HPDE6-E6E7 (cell line): ENCODE measurements at regions not wholly inside any gene's neighbourhood (a gene's known extent, or its start where the extent isn't known, plus 50 kb on each side); places are given as distances from the start of the nearest gene placed in this dataset.
"Not testable (repeated sequence)": the region's sequence is repeated elsewhere in the genome, so short reads cannot be mapped to it uniquely, and the experiment has no call there.

ENCODE experiments used
- DNase-seq: peaks from one replicate; pipeline ENCODE4 v3.0.0; 2011; ENCODE audit warnings: missing footprints; ENCODE audit errors: extremely low spot score

DNA sequence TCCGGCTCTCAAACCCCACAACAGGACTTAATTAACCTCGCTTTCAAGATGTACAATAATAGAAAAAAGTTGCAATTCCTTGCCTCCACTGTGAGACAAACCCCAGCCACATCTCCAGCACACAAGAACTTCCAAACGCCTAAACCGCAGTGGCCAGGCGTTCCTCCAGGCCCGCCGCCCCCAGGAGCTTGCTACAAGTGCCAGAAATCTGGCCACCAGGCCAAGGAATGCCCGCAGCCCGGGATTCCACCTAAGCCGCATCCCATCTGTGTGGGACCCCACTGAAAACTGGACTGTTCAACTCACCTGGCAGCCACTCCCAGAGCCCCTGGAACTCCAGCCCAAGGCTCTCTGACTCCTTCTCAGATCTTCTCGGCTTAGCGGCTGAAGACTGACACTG lies 262.5 kb downstream of the SMARCA2 start:
- not testable (repeated sequence) for DNase-seq

DNA sequence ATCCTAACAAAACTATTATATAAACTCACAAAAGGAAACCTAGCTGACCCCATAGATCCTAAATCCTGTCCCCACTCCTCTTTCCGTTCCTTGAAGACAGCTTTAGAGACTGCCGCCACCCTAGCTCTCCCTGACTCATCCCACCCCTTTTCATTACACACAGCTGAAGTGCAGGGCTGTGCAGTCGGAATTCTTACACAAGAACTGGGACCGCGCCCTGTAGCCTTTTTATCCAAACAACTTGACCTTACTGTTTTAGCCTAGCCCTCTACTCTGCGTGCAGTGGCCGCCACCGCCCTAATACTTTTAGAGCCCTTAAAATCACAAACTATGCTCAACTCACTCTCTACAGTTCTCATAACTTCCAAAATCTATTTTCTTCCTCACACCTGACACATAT lies 264.0 kb downstream of the SMARCA2 start:
- DNase-seq, result not testable (repeated sequence)

DNA sequence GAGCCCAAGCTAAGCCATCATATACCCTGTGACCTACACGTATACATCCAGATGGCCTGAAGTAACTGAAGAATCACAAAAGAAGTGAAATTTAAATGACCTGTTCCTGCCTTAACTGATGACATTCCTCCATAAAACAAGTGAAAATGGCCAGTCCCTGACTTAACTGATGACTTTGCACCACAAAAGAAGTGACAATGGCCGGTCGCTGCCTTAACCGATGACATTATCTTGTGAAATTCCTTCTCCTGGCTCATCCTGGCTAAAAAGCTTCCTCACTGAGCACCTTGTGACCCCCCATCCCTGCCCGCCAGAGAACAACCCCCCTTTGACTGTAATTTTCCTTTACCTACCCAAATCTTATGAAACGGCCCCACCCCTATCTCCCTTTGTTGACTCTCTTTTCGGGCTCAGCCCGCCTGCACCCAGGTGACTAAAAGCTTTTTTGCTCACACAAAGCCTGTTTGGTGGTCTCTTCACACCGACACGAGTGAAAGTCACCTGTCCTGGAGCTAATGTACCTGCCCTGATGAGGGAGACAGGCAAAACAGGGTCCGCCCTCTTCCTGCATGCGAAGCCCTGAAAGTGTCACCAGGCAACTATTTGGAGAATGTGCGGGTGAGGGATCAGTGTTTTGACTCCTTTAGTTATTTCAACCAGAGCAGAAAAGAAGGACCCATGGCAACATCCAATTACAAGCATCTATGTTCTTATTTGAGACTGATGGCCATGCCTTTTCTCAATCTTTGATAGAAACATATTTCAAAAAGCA lies 266.1 kb downstream of the SMARCA2 start:
- DNase-seq, result no peak

DNA sequence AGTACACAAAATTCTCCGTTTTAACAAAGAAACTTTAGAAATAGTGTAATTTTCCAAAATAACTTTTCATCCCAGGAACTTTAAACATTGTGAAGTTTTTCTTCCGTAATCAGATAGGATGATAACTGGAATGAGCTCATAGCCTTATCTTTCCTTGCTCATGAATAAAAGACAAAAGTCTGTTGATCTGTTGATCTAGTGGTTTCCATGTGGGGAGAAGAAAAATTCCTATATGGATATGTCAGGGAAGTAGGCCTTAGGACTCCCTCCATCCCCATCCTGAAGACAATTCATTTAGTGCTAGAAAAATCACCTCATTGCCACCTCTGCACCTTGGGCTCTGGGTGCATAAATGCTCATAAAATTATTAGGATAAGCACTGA lies 266.6 kb downstream of the SMARCA2 start:
- no peak for DNase-seq

DNA sequence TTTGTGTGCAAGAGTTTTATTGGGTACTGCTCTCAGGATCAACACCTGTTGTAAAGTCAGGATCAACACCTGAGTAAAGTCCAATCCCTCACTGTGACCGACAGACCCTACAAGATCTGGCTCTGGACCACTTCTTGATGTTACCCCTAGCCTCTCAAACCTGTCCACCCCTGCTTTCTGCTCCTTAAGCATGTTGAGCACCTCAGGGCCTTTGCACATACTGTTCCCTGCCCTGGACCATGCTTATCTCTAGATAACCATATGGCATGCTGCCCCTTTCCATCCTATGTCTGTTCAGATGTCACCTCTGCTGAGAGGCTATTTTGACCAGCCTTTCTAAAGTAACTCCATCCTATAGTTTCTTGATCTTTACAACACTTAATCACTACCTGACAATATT lies 269.6 kb downstream of the SMARCA2 start:
- DNase-seq, result no peak

DNA sequence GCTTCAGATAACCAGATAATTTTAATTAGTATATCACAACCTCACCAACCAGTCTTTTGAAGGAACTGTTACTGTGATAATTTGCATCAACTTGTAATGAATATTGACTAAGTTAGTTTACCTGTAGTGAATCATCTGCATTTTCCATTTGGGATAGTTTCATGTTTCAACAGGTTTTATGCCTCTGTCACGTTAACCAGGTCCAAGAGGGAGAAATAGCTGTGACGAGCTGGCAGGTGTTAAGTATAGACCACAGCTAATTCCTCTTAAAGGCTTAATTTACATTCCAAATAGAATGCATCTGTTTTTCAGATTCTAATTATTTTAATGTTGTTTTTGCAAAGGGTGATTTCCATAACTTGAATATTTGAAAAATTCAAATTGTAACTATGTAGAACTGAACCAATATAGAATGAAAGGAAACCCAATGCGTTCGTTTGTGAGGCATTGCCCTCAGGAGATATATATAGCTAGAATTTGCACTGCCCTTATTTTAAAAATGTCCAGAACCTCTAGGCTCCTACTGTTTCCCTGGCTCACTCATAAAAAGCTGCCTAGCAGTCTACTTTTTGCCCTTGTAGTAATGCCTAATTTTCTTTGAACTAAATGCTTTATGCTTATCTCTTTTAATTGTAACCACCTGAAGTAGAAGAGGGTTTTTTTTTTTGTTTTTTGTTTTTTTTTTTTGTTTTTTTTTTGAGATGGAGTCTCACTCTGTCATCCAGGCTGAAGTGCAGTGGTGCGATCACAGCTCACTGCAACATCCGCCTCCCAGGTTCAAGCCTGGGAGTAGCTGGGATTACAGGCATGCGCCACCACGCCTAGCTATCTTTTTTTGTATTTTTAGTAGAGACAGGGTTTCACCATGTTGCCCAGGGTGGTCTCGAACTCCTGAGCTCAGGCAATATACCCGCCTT lies 270.5 kb downstream of the SMARCA2 start:
- peak; percentile 65 for DNase-seq

- no peak for DNase-seq
Observed at GRCh38 chr9:2286333-2286705, 271.2 kb downstream of the SMARCA2 start.

DNA sequence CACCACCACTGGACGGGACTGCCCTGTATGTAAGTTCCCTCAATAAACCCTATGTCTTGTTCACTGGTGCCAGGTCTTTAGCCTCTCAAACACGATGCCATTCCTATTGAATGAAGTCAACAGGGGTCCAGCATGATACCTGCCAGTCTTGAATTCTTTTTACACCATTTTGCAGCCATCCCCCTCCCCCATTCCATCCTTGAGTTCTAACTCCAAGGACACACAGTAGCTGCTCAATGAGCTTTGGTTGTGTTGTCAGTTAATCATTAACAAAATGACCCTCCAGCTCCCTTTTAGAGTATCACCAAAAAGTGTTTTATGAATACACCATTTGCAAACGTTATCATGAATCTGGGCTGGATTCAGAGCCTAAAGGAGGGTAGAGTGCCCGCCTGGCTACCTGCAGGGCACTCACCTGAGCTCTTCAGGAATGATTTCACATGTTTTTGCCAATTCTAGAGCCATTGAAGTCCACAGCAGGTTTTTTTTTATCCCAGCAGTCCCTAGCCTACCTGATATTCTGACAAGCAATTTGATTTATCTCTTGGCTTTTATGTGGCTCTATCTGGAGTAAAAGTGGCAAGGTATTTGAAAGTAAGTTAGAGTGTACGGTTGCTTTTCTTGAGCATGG lies 271.8 kb downstream of the SMARCA2 start:
- DNase-seq, result no peak

- DNase-seq, result no peak
Observed at GRCh38 chr9:2288309-2288708, 273.2 kb downstream of the SMARCA2 start.

GRCh38 chr9:2289263-2289662 lies 274.1 kb downstream of the SMARCA2 start:
- no peak for DNase-seq

GRCh38 chr9:2290382-2290781 lies 275.2 kb downstream of the SMARCA2 start:
- DNase-seq, result no peak

DNA sequence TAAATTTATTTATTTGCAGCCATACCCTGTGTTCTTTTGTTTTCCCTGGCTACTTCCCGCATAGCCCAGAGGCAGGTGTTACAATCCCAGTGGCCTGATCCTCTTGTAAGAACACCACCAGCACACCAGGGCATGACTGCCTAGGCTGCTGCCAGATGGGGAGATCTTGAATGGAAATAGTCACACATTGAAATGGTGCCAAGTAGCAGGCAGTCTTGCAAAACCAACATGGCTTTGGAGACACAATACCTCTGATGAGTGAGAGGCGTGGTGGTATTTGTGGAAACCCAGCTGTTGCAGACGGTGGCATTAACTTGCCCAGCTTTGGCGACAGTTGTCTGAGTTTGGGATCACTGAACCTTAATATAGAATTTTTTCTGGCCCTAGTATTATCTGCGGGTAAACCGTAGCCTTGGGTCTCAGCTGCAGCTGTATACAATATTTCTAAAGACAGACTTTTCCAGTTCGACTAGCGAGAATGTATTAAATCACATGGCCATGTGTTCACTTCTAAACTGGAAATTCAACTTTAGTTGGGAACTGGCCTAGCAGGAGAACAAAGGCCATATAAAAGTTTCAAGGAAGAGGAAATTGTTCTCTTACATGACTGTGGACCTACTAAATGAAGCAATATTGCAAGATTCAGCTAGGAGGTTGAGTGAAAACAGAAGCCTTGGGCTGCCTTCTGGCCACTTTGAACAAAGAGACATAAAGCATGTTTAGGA lies 277.0 kb downstream of the SMARCA2 start:
- DNase-seq, result peak; percentile 52

DNA sequence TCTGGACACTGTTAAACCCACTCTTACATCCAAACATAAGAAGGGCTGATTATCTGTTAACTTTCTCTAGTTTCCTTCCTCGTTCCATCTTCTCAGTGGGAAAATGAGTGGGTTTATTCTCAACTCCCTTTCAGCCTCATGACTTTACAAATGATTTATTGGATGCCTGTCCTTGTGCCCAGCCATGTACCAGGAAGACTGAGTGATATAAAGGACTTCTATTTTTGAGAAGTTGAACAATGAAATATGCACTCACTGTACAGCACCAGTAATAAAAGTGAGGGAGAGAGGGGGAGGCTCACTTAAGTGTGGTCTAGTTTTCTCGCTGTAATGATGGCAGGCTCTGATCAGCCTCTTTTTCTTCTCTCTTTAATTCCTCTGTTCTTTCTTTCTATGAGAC lies 277.6 kb downstream of the SMARCA2 start:
- DNase-seq, result no peak

DNA sequence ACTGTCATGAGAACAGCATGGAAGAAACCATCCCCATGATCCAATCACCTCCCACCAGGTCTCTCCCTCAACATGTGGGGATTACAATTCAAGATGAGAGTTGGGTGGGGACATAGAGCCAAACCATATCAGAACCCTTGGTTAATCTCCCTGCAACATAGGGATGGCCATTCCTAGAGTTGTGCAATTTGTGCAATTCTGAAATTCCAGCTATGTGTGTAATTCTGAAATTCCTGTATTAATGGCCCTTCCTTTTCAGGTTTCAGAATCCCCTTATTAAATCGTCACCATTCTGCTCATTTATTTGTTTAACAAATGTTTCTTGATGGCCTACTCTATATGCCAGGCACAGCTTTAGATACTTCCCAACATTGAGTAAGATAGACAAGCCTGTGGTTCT lies 282.6 kb downstream of the SMARCA2 start:
- no peak for DNase-seq

DNA sequence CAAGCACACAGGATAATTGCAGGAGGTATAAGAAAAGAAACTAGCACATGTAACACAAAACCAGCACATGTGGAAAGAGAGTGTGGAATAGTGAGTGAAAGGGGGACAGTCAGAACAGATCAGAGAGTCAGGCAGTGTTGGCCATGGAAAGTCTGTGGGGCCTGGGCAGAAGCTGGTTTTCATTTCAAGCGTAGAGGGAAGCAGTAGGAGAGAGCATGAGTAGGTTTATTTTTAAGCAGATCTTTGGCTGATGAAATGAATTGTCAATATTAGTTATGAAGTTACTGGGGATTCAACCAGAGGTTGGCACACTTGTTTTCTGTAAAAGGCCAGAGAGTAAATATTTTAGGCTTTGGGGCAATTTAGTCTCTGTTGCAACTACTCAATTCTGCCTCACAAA lies 283.1 kb downstream of the SMARCA2 start:
- no peak for DNase-seq

GRCh38 chr9:2299156-2299842 lies 284.2 kb downstream of the SMARCA2 start:
- no peak for DNase-seq

DNA sequence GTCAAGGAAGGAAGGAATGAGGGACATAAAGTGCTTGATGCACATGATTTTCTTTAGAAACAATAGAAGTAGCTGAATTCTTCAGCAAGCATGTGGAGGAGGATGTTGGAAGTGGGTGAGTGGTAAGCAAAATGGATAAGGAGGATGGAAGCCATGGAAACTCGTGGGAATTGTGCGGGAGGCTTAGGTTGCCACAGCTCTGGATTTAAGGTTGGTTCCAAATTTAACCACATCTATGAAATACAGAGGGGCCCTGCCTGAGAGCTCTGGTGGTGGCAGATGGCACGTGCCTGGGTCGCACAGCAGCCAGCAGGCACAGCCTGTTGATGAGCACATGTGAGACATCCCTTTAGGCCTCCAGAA lies 284.7 kb downstream of the SMARCA2 start:
- DNase-seq, result no peak

DNA sequence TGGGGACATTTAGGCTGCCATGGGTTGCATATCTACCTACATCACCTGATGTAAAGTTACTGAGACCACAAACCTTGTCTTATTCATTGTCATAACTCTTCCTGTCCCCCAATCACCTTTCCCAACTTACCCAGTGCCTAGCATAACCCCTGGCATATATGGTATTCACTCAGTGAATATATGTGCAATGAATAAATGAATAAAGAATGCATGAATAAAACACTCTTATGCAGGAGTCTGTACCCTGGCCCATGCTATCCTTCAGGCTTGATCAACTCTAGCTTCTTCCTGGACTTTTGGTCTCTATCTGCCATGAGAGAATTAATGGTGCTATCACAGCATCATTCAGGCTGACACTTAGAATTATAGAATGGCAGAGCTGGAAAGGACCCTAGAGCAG lies 285.2 kb downstream of the SMARCA2 start:
- DNase-seq, result no peak

DNA sequence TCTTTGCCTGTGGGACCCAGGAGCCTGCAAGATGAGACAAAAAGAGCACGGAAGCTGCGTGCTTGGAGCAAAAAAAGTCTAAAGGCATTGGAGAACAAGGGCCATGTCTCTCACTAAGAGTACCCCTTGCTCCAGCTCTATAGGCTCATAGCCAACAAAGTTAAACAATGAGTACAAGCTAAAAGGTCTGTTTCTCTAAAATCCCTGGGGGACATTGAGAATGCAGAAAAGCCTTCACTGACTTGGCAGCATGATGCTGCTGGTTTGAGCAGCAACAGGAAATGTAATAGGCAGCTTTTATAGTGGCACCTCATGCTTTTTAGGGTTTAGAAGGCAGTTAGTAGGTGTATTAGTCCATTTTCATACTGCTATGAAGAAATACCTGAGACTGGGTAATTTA lies 287.5 kb downstream of the SMARCA2 start:
- DNase-seq, result no peak

GRCh38 chr9:2303056-2303455 lies 287.9 kb downstream of the SMARCA2 start:
- DNase-seq, result no peak

- DNase-seq, result no peak
Observed at GRCh38 chr9:2307480-2307879, 292.3 kb downstream of the SMARCA2 start.
